ENCODE measurements at regions not wholly inside any gene's neighbourhood (a gene's known extent, or its start where the extent isn't known, plus 50 kb on each side); places are given as distances from the start of the nearest gene placed in this dataset.

DNA sequence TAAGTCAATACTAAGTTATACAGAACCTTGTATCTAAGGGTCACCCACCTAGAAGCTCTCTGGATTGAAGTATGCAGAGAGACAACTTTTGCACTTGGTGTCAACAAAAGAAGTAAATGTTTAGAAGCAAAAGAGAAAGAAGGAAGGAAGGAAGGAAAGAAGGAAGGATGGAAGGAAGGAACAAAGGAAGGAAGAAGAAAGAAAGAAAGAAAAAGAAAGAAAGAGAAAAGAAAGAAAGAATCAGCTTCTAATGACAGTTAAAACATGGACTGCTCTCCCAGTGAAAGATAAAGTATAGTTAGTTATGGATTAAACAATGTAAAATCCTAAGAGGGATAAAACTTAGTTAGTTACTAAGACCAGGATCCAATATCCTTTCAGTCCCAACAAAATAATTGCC, 613.8 kb upstream of the NR2F2 start:
- TF ChIP-seq EZH2 (IDR thresholded peaks at IDR 0.05; ENCODE audit: insufficient read depth, poor library complexity, severe bottlenecking) (no peak), EZH2phosphoT487 (IDR thresholded peaks at IDR 0.05; ENCODE audit: insufficient read depth, low read depth) (no peak)

All from GM23248 (cell line).